OCI-LY7 (cell line): ENCODE measurements at regions not wholly inside any gene's neighbourhood (a gene's known extent, or its start where the extent isn't known, plus 50 kb on each side); places are given as distances from the start of the nearest gene placed in this dataset.

Experiments
- BruUV-seq: library from RNA; stranded (reverse); fragments of 400-500 nt; replicated peaks from 2 replicates; lab custom pipeline; 2021; lab: Mats Ljungman, UMichigan
- CTCF ChIA-PET: fragments of 300-600 bp; sonication (Branson Sonifier 250); formaldehyde crosslinking; loops from one replicate; lab custom pipeline; 2022; ENCODE audit warnings: antibody characterized with exemption; ENCODE audit not compliant: unreplicated experiment; lab: Charles Lee
- POLR2A ChIA-PET: fragments of 300-600 bp; sonication (Branson Sonifier 250); formaldehyde crosslinking; loops from one replicate; lab custom pipeline; 2022; ENCODE audit warnings: antibody characterized with exemption; lab: Charles Lee
- DNase-seq: peaks from one replicate; pipeline ENCODE4 v3.0.0-alpha.2; 2015; ENCODE audit warnings: low spot score
- H2AFZ ChIP-seq: fragments of 200-600 bp; sonication (generic), shearing (Covaris generic); 2 replicates; pipeline ENCODE4 v1.6.1; 2014; ENCODE audit warnings: mild to moderate bottlenecking, antibody characterized with exemption, low read length, moderate library complexity
- H3K27ac ChIP-seq: fragments of 200-600 bp; sonication (generic); 2 replicates; pipeline ENCODE4 v1.5.1; 2014; ENCODE audit warnings: mixed run types, low read depth, mild to moderate bottlenecking, moderate library complexity, low read length, inconsistent platforms; ENCODE audit not compliant: poor library complexity, severe bottlenecking
- H3K36me3 ChIP-seq: fragments of 200-600 bp; sonication (generic); 2 replicates; pipeline ENCODE4 v1.6.1; 2014; ENCODE audit warnings: mild to moderate bottlenecking, antibody characterized with exemption, low read length, moderate library complexity, mixed read lengths; ENCODE audit not compliant: insufficient read depth
- H3K4me1 ChIP-seq: fragments of 200-600 bp; sonication (generic); 2 replicates; pipeline ENCODE4 v1.5.1; 2014; ENCODE audit warnings: mild to moderate bottlenecking, low read length; ENCODE audit not compliant: insufficient read depth, poor library complexity, severe bottlenecking
- H3K4me2 ChIP-seq: fragments of 200-600 bp; sonication (generic); 2 replicates; pipeline ENCODE4 v1.6.1; 2014; ENCODE audit warnings: mild to moderate bottlenecking, low read length
- H3K4me3 ChIP-seq: fragments of 200-600 bp; sonication (generic); 2 replicates; pipeline ENCODE4 v1.5.1; 2014; ENCODE audit warnings: mild to moderate bottlenecking, low read depth, low read length; ENCODE audit not compliant: poor library complexity, severe bottlenecking
- H3K79me2 ChIP-seq: fragments of 200-600 bp; sonication (generic); 2 replicates; pipeline ENCODE4 v1.6.1; 2016; ENCODE audit warnings: low read depth, mild to moderate bottlenecking, low read length, moderate library complexity, mixed read lengths; ENCODE audit not compliant: insufficient read depth
- H3K9me2 ChIP-seq: fragments of 200-600 bp; sonication (generic); 2 replicates; pipeline ENCODE4 v1.6.1; 2016; ENCODE audit warnings: mild to moderate bottlenecking, low read length, mixed read lengths; ENCODE audit not compliant: insufficient read depth
- H3K9me3 ChIP-seq: fragments of 200-600 bp; sonication (generic); 2 replicates; pipeline ENCODE4 v1.6.1; 2014; ENCODE audit warnings: mild to moderate bottlenecking, mixed run types, low read length, mixed read lengths
- H4K20me1 ChIP-seq: fragments of 200-600 bp; sonication (generic); 2 replicates; pipeline ENCODE4 v1.6.1; 2014; ENCODE audit warnings: mild to moderate bottlenecking, antibody characterized with exemption, low read length, moderate library complexity, mixed read lengths; ENCODE audit not compliant: insufficient read depth
- EZH2phosphoT487 ChIP-seq: fragments of 200-600 bp; sonication (generic); IDR thresholded peaks from 2 replicates; pipeline ENCODE4 v1.6.1; 2018; ENCODE audit warnings: low read depth, borderline replicate concordance, mild to moderate bottlenecking, mixed run types, antibody characterized with exemption, low read length, moderate library complexity, mixed read lengths
- intact Hi-C: fragments of 100-400 bp; cut with micrococcal nuclease; formaldehyde crosslinking; loops from one replicate; pipeline ENCODE4 v1.10.0; 2022; ENCODE audit not compliant: unreplicated experiment
- TF ChIP-seq, protein P1 (sequence below): fragments of 200-600 bp; sonication (generic); conservative IDR thresholded peaks from 2 replicates; pipeline ENCODE4 v1.5.1; 2014; ENCODE audit warnings: mild to moderate bottlenecking, antibody characterized with exemption, low read length, moderate library complexity, mixed read lengths

DNA sequence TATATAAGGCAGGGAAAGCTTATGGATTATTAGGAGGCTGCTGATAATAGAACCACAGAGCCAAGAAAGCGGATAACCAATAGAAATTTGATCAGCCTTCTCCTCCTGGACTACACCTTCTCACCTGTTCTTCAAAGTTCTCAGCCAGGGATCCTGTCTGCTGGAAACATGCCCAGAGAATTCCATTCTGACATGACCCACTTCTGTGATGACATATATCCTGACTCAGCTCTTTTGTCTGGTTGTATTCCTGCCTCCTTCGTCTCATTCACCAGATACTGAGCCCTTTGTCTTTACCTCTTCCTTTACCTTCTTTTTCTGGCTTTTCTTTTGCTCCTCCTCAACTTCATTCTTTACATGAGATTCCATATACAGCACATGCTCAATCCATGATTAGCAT, 576.1 kb downstream of the CDH11 start:
- no peak for DNase-seq
- no peaks in the 10 kb centered on the region for H3K4me1 ChIP-seq
- no peaks in the 10 kb centered on the region for H3K9me3 ChIP-seq
- no peaks in the 10 kb centered on the region for H4K20me1 ChIP-seq
- H3K27ac ChIP-seq: no peak overlapping the region
- intact Hi-C loops: loop anchor here (10.0 kb wide), 1 partner anchor 59 kb away; no protein-coding TSS in a partner anchor
- CTCF ChIA-PET: no interaction called here
- H3K9me2 ChIP-seq: no peaks in the 10 kb centered on the region
- H3K4me2 ChIP-seq: no peak overlapping the region
- no peaks in the 10 kb centered on the region for H3K79me2 ChIP-seq
- POLR2A ChIA-PET: no interaction called here
- TF ChIP-seq EZH2phosphoT487: no peak
- TF ChIP-seq, protein P1, sequence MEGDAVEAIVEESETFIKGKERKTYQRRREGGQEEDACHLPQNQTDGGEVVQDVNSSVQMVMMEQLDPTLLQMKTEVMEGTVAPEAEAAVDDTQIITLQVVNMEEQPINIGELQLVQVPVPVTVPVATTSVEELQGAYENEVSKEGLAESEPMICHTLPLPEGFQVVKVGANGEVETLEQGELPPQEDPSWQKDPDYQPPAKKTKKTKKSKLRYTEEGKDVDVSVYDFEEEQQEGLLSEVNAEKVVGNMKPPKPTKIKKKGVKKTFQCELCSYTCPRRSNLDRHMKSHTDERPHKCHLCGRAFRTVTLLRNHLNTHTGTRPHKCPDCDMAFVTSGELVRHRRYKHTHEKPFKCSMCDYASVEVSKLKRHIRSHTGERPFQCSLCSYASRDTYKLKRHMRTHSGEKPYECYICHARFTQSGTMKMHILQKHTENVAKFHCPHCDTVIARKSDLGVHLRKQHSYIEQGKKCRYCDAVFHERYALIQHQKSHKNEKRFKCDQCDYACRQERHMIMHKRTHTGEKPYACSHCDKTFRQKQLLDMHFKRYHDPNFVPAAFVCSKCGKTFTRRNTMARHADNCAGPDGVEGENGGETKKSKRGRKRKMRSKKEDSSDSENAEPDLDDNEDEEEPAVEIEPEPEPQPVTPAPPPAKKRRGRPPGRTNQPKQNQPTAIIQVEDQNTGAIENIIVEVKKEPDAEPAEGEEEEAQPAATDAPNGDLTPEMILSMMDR: no peak
- no TSS peak for BruUV-seq
- H3K36me3 ChIP-seq: no peaks in the 10 kb centered on the region
- H3K4me3 ChIP-seq: no peak overlapping the region
- H2AFZ ChIP-seq: no peak overlapping the region

DNA sequence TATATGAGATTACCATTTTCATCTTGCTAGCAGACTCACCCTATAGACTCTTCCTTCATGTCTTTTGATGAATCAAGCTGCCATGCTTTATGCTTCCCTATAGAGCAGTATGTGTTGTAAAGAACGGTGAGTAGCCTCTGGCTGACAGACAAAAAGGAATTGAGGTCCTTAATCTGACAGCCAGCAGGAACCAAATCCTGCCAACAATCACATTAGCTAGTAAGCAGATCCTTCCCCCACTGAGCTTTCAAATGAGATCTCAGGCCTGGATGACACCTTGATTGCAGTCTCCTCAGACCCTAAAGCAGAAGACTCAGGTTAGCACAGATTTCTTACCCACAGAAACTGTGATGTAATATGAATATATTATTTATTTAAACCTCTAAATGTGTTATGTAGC, 577.0 kb downstream of the CDH11 start:
- no peak for DNase-seq
- Histone ChIP-seq H3K4me1 (no peaks in the 10 kb centered on the region), H3K4me2 (no peak overlapping the region), H2AFZ (no peak overlapping the region), H3K9me2 (no peaks in the 10 kb centered on the region), H3K36me3 (no peaks in the 10 kb centered on the region), H3K79me2 (no peaks in the 10 kb centered on the region), H4K20me1 (no peaks in the 10 kb centered on the region), H3K4me3 (no peak overlapping the region), H3K9me3 (no peaks in the 10 kb centered on the region), H3K27ac (no peak overlapping the region)
- TF ChIP-seq, protein P1: no peak
- no peak for TF ChIP-seq EZH2phosphoT487
- ChIA-PET POLR2A (no interaction called here), CTCF (no interaction called here)
- BruUV-seq: no TSS peak
- intact Hi-C loops: loop anchor here (10.0 kb wide), 1 partner anchor 60 kb away; no protein-coding TSS in a partner anchor

DNA sequence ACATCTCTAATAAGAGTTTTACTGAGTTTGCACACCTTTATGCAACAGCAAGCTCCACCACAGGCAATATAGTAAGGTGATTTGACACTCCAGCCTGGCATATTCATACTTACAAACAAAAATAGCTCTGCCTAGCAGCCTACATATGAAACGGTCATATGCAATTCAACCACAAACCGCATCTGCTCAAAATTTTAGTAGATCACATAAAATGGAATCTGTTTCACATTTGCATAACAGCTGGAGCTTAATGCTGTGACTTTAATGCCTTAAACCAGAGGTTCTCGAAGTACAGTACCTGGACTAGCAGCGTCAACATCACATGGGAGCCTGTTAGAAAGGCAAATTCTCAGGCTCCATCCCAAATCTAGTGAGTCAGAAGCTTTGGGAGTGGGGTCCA, 578.4 kb downstream of the CDH11 start:
- ChIA-PET POLR2A (interaction anchor here (0.6 to 1.1 kb wide), 3 partner anchors 16 to 39 kb away, joined by 3 read pairs; no protein-coding TSS in a partner anchor), CTCF (no interaction called here)

More for the DNA sequence above, 578.4 kb downstream of the CDH11 start:
- BruUV-seq: no TSS peak
- TF ChIP-seq, protein P1: no peak
- no peak for TF ChIP-seq EZH2phosphoT487
- H2AFZ ChIP-seq: no peak overlapping the region; the same call in 1 of the 2 replicates
- H3K27ac ChIP-seq: no peak overlapping the region
- no peaks in the 10 kb centered on the region for H4K20me1 ChIP-seq
- no peaks in the 10 kb centered on the region for H3K79me2 ChIP-seq
- H3K9me2 ChIP-seq: no peaks in the 10 kb centered on the region
- no peak overlapping the region for H3K4me3 ChIP-seq
- no peak for DNase-seq
- no peaks in the 10 kb centered on the region for H3K9me3 ChIP-seq
- H3K36me3 ChIP-seq: no peaks in the 10 kb centered on the region
- intact Hi-C loops: loop anchor here (10.0 kb wide), 1 partner anchor 61 kb away; no protein-coding TSS in a partner anchor
- H3K4me2 ChIP-seq: no peak overlapping the region
- no peaks in the 10 kb centered on the region for H3K4me1 ChIP-seq
